Adrenal gland (tissue), 5 donors: ENCODE measurements at regions not wholly inside any gene's neighbourhood (a gene's known extent, or its start where the extent isn't known, plus 50 kb on each side); places are given as distances from the start of the nearest gene placed in this dataset.

Experiments used
- CTCF ChIP-seq, 6 experiments: fragments of 450-650 bp in 4 of 6; fragments of 200-600 bp in 2 of 6; sonication (generic) in 1 of 6; IDR thresholded peaks; 1 replicate in 5 of 6; 2 replicates in 1 of 6; pipeline versions ENCODE4 v1.5.1 to v1.8.0; 2016 to 2021; ENCODE audit warnings: antibody characterized with exemption in 6 of 6, mild to moderate bottlenecking in 2 of 6, moderate library complexity in 1 of 6
- POLR2A ChIP-seq, 2 donors: fragments of 450-650 bp; IDR thresholded peaks; one replicate each; pipeline ENCODE4 v1.6.1; 2017; ENCODE audit warnings: antibody characterized with exemption in 2 of 2, mild to moderate bottlenecking in 2 of 2, moderate library complexity in 1 of 2
- donor health status: DM: no; HTN: no; CAD: no.

GRCh38 chr21:27548486-27548885, 581.6 kb upstream of the ADAMTS5 start:
- TF ChIP-seq CTCF (IDR thresholded peaks at IDR 0.05) (no peak), POLR2A (IDR thresholded peaks at IDR 0.05) (no peak)
